K562 (cell line): ENCODE measurements at regions not wholly inside any gene's neighbourhood (a gene's known extent, or its start where the extent isn't known, plus 50 kb on each side); places are given as distances from the start of the nearest gene placed in this dataset.
A peak's percentile ranks its signal among the peaks of the same experiment; 100 is the strongest.

Experiments
- CXXC5 ChIP-seq: fragments of 250-450 bp; sonication (Bioruptor Pico); IDR thresholded peaks from 2 replicates; pipeline ENCODE4 v1.8.0; 2022; ENCODE audit warnings: inconsistent platforms, mild to moderate bottlenecking, moderate library complexity
- ESRRA ChIP-seq: fragments of 450-650 bp; IDR thresholded peaks from 2 replicates; pipeline ENCODE4 v1.6.1; 2014; ENCODE audit warnings: low read depth, mild to moderate bottlenecking, moderate library complexity, borderline replicate concordance
- FOXJ3 ChIP-seq: sonication (generic); formaldehyde crosslinking; IDR thresholded peaks from 2 replicates; pipeline ENCODE4 v1.4.0; 2020; ENCODE audit warnings: mild to moderate bottlenecking, missing genetic modification reagents
- KAT8 ChIP-seq: fragments of 450-650 bp; IDR thresholded peaks from 2 replicates; pipeline ENCODE4 v1.6.1; 2016; ENCODE audit warnings: low read depth, mild to moderate bottlenecking
- NEUROD1 ChIP-seq: fragments of 150-350 bp; IDR thresholded peaks from 2 replicates; pipeline ENCODE4 v1.6.1; 2014; ENCODE audit warnings: borderline replicate concordance, low read length, low read depth; ENCODE audit not compliant: partially characterized antibody
- SRSF9 ChIP-seq: fragments of 200-400 bp; formaldehyde crosslinking; IDR thresholded peaks from 2 replicates; pipeline ENCODE4 v1.6.1; 2017; ENCODE audit warnings: low read depth, low read length, borderline replicate concordance
- TAF7 ChIP-seq: fragments of 450-650 bp; IDR thresholded peaks from 2 replicates; pipeline ENCODE4 v1.6.1; 2016; ENCODE audit warnings: missing genetic modification characterization, missing compliant biosample characterization
- ZNF24 ChIP-seq: fragments of 450-650 bp; IDR thresholded peaks from 2 replicates; pipeline ENCODE4 v1.6.1; 2016
- ZNF253 ChIP-seq: fragments of 250-450 bp; sonication (Bioruptor Pico); conservative IDR thresholded peaks from 2 replicates; pipeline ENCODE4 v1.6.1; 2021; ENCODE audit warnings: mild to moderate bottlenecking
- TF ChIP-seq, protein P1 (sequence below): fragments of 250-450 bp; sonication (Bioruptor Pico); IDR thresholded peaks from 2 replicates; pipeline ENCODE4 v1.4.0; 2020; ENCODE audit warnings: mild to moderate bottlenecking, moderate library complexity
- TF ChIP-seq, protein P2 (sequence below), 3 experiments: fragments of 200-800 bp in 1 of 3; sonication (Bioruptor generic) in 1 of 3; sonication (generic) in 1 of 3; formaldehyde crosslinking in 1 of 3; IDR thresholded peaks; 2 replicates each; pipeline versions ENCODE4 v1.6.1 to v1.8.0; 2016 to 2022; ENCODE audit warnings: mild to moderate bottlenecking in 2 of 3, missing compliant biosample characterization in 2 of 3, missing genetic modification characterization in 2 of 3, missing genetic modification reagents in 1 of 3
- TF ChIP-seq, protein P3 (sequence below): fragments of 450-650 bp; formaldehyde crosslinking; IDR thresholded peaks from 2 replicates; pipeline ENCODE4 v1.4.0; 2020; ENCODE audit warnings: mild to moderate bottlenecking, moderate library complexity
- TF ChIP-seq, protein P4 (sequence below), 2 experiments: IDR thresholded peaks; 2 replicates each; pipeline ENCODE4 v1.6.1; 2012; ENCODE audit warnings: improper control_type of control experiment in 2 of 2, low read depth in 2 of 2, low read length in 2 of 2, borderline replicate concordance in 1 of 2
- TF ChIP-seq, protein P5 (sequence below): conservative IDR thresholded peaks from 2 replicates; pipeline ENCODE4 v1.6.1; 2011; ENCODE audit warnings: low read depth, mild to moderate bottlenecking, low read length; ENCODE audit not compliant: control insufficient read depth

DNA sequence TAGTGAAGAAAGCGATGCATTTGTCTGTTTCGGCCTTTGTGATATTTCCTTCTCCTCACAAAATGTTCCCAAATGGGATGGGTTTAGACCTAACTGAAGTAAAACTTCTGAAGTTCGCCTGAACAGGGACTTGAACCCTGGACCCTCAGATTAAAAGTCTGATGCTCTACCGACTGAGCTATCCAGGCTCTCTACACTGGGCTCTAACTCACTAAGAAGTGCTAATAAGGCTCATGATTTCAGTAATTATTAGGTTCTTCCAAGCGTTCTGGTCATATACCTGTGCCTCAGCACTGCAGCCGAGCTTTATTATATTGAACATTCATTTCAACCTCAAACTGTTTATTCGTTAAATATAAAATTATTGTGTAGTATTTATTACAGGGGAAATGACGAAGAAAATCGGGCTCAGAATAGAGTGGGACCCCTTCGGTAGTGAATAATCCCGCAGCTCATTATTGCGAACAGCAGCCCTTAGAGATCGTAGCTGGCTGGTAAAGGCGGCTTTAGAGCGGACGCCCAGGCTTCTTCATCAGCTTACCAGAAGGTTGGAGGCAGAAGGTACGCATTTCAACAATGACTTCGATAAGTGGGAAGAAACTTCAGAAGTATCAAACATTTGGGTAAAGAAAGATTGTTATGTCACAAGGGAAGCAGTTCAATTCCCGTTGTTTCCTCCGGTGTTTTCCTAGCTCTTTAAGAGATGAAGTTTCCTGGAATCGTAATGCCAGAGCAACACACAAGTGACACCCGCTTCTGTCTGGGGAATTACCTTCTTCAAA lies 119.0 kb upstream of the ZNF184 start (continued):
- TF ChIP-seq, protein P1, sequence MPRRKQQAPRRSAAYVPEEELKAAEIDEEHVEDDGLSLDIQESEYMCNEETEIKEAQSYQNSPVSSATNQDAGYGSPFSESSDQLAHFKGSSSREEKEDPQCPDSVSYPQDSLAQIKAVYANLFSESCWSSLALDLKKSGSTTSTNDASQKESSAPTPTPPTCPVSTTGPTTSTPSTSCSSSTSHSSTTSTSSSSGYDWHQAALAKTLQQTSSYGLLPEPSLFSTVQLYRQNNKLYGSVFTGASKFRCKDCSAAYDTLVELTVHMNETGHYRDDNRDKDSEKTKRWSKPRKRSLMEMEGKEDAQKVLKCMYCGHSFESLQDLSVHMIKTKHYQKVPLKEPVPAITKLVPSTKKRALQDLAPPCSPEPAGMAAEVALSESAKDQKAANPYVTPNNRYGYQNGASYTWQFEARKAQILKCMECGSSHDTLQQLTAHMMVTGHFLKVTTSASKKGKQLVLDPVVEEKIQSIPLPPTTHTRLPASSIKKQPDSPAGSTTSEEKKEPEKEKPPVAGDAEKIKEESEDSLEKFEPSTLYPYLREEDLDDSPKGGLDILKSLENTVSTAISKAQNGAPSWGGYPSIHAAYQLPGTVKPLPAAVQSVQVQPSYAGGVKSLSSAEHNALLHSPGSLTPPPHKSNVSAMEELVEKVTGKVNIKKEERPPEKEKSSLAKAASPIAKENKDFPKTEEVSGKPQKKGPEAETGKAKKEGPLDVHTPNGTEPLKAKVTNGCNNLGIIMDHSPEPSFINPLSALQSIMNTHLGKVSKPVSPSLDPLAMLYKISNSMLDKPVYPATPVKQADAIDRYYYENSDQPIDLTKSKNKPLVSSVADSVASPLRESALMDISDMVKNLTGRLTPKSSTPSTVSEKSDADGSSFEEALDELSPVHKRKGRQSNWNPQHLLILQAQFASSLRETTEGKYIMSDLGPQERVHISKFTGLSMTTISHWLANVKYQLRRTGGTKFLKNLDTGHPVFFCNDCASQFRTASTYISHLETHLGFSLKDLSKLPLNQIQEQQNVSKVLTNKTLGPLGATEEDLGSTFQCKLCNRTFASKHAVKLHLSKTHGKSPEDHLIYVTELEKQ (CRISPR knock-in tag): no peak
- TF ChIP-seq ESRRA (no peak), TAF7 (tag) (no peak), CXXC5 (CRISPR knock-in tag) (no peak; the same call in 1 of the 2 replicates), ZNF24 (peak; percentile 69; the same call in 1 of the 2 replicates), KAT8 (no peak), FOXJ3 (CRISPR knock-in tag) (no peak), ZNF253 (no peak), NEUROD1 (no peak), SRSF9 (no peak)
- TF ChIP-seq, protein P2, sequence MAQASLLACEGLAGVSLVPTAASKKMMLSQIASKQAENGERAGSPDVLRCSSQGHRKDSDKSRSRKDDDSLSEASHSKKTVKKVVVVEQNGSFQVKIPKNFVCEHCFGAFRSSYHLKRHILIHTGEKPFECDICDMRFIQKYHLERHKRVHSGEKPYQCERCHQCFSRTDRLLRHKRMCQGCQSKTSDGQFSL (CRISPR knock-in tag; IDR thresholded peaks at IDR 0.05): no peak
- TF ChIP-seq, protein P2 (tag; IDR thresholded peaks at IDR 0.05): no peak
- TF ChIP-seq, protein P3, sequence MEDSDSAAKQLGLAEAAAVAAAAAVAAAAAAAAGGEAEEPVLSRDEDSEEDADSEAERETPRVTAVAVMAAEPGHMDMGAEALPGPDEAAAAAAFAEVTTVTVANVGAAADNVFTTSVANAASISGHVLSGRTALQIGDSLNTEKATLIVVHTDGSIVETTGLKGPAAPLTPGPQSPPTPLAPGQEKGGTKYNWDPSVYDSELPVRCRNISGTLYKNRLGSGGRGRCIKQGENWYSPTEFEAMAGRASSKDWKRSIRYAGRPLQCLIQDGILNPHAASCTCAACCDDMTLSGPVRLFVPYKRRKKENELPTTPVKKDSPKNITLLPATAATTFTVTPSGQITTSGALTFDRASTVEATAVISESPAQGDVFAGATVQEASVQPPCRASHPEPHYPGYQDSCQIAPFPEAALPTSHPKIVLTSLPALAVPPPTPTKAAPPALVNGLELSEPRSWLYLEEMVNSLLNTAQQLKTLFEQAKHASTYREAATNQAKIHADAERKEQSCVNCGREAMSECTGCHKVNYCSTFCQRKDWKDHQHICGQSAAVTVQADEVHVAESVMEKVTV (CRISPR knock-in tag): no peak
- TF ChIP-seq, protein P4, sequence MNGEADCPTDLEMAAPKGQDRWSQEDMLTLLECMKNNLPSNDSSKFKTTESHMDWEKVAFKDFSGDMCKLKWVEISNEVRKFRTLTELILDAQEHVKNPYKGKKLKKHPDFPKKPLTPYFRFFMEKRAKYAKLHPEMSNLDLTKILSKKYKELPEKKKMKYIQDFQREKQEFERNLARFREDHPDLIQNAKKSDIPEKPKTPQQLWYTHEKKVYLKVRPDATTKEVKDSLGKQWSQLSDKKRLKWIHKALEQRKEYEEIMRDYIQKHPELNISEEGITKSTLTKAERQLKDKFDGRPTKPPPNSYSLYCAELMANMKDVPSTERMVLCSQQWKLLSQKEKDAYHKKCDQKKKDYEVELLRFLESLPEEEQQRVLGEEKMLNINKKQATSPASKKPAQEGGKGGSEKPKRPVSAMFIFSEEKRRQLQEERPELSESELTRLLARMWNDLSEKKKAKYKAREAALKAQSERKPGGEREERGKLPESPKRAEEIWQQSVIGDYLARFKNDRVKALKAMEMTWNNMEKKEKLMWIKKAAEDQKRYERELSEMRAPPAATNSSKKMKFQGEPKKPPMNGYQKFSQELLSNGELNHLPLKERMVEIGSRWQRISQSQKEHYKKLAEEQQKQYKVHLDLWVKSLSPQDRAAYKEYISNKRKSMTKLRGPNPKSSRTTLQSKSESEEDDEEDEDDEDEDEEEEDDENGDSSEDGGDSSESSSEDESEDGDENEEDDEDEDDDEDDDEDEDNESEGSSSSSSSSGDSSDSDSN (IDR thresholded peaks at IDR 0.05; ENCODE audit: borderline replicate concordance in 1 of 2, low read depth in 2 of 2, low read length in 2 of 2): 0 out of 4 replicates have a peak, but pooled peaks of 1 of the 2 experiments have one; percentile 32
- TF ChIP-seq, protein P5, sequence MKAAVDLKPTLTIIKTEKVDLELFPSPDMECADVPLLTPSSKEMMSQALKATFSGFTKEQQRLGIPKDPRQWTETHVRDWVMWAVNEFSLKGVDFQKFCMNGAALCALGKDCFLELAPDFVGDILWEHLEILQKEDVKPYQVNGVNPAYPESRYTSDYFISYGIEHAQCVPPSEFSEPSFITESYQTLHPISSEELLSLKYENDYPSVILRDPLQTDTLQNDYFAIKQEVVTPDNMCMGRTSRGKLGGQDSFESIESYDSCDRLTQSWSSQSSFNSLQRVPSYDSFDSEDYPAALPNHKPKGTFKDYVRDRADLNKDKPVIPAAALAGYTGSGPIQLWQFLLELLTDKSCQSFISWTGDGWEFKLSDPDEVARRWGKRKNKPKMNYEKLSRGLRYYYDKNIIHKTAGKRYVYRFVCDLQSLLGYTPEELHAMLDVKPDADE: peak; percentile 76; the same call in 1 of the 2 replicates
